ENCODE measurements at regions not wholly inside any gene's neighbourhood (a gene's known extent, or its start where the extent isn't known, plus 50 kb on each side); places are given as distances from the start of the nearest gene placed in this dataset.

- TF ChIP-seq POLR2A (IDR thresholded peaks at IDR 0.05) (no peak), CTCF (IDR thresholded peaks at IDR 0.05) (no peak)
Measured at GRCh38 chr7:353746-354325, 63.9 kb downstream of the FOXL3 start.
